ENCODE measurements at regions not wholly inside any gene's neighbourhood (a gene's known extent, or its start where the extent isn't known, plus 50 kb on each side); places are given as distances from the start of the nearest gene placed in this dataset.

GRCh38 chr2:113807721-113808120 lies 51.3 kb upstream of the SLC35F5 start:
- FAIRE-seq, result no peak
- WGBS (ENCODE audit: low lambda C conversion rate), result 80% methylated on average over 2 of the region's 2 CpGs
- H3K4me1 ChIP-seq (ENCODE audit: insufficient read depth, low read length), result peaks cover 13% of the 10 kb centered on the region

More at GRCh38 chr2:113807721-113808120, 51.3 kb upstream of the SLC35F5 start:
- DNase-seq (ENCODE audit: low spot score), result no peak
- Histone ChIP-seq H3K4me2 (ENCODE audit: low read depth, low read length) (no peak overlapping the region), H3K27me3 (ENCODE audit: control insufficient read depth in 1 of 2, insufficient read depth in 2 of 2, low read length in 2 of 2) (peaks cover 0 to 7% of the 10 kb centered on the region in 2 experiments; a peak in 1 of 5 replicates), H3K4me3 (replicated peaks in 1 of 3; ENCODE audit: insufficient read depth in 1 of 3, low read depth in 2 of 3, low read length in 3 of 3) (no peak overlapping the region), H3K36me3 (replicated peaks in 1 of 2; ENCODE audit: control insufficient read depth in 1 of 2, insufficient read depth in 2 of 2, low read length in 2 of 2) (no peaks in the 10 kb centered on the region), H3K27ac (ENCODE audit: extremely low read length, insufficient read depth, low read length) (no peak overlapping the region), H3K9ac (ENCODE audit: insufficient read depth, low read depth, low read length) (no peak overlapping the region), H4K20me1 (ENCODE audit: insufficient read depth, low read length) (no peaks in the 10 kb centered on the region), H3K9me3 (ENCODE audit: low read length) (no peaks in the 10 kb centered on the region), H3K79me2 (ENCODE audit: insufficient read depth, low read length) (no peaks in the 10 kb centered on the region), H2AFZ (ENCODE audit: low read length) (no peak overlapping the region)
- no peak for TF ChIP-seq JUN (CRISPR knock-in tag; IDR thresholded peaks at IDR 0.05)
- TF ChIP-seq, protein P1, sequence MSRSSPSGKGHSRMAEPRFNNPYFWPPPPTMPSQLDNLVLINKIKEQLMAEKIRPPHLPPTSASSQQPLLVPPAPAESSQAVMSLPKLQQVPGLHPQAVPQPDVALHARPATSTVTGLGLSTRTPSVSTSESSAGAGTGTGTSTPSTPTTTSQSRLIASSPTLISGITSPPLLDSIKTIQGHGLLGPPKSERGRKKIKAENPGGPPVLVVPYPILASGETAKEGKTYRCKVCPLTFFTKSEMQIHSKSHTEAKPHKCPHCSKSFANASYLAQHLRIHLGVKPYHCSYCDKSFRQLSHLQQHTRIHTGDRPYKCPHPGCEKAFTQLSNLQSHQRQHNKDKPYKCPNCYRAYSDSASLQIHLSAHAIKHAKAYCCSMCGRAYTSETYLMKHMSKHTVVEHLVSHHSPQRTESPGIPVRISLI (CRISPR knock-in tag; IDR thresholded peaks at IDR 0.05; ENCODE audit: borderline replicate concordance), result no peak
- no peak for TF ChIP-seq CENPX (CRISPR knock-in tag; IDR thresholded peaks at IDR 0.05)
- TF ChIP-seq EEA1 (CRISPR knock-in tag; IDR thresholded peaks at IDR 0.05; ENCODE audit: borderline replicate concordance), result no peak
- TF ChIP-seq KAT7 (CRISPR knock-in tag; IDR thresholded peaks at IDR 0.05; ENCODE audit: borderline replicate concordance), result no peak
- no peak for TF ChIP-seq TSC22D2 (CRISPR knock-in tag; IDR thresholded peaks at IDR 0.05; ENCODE audit: borderline replicate concordance)
- TF ChIP-seq ZBED4 (CRISPR knock-in tag; IDR thresholded peaks at IDR 0.05; ENCODE audit: borderline replicate concordance), result no peak
- no peak for TF ChIP-seq AGO2 (optimal IDR thresholded peaks at IDR 0.05; ENCODE audit: low read depth, low read length)
- TF ChIP-seq, protein P2, sequence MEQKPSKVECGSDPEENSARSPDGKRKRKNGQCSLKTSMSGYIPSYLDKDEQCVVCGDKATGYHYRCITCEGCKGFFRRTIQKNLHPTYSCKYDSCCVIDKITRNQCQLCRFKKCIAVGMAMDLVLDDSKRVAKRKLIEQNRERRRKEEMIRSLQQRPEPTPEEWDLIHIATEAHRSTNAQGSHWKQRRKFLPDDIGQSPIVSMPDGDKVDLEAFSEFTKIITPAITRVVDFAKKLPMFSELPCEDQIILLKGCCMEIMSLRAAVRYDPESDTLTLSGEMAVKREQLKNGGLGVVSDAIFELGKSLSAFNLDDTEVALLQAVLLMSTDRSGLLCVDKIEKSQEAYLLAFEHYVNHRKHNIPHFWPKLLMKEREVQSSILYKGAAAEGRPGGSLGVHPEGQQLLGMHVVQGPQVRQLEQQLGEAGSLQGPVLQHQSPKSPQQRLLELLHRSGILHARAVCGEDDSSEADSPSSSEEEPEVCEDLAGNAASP (CRISPR knock-in tag; IDR thresholded peaks at IDR 0.05; ENCODE audit: borderline replicate concordance), result no peak
- TF ChIP-seq, protein P3, sequence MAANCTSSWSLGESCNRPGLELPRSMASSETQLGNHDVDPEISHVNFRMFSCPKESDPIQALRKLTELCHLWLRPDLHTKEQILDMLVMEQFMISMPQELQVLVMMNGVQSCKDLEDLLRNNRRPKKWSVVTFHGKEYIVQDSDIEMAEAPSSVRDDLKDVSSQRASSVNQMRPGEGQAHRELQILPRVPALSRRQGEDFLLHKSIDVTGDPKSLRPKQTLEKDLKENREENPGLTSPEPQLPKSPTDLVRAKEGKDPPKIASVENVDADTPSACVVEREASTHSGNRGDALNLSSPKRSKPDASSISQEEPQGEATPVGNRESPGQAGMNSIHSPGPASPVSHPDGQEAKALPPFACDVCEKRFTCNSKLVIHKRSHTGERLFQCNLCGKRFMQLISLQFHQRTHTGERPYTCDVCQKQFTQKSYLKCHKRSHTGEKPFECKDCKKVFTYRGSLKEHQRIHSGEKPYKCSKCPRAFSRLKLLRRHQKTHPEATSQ (CRISPR knock-in tag; IDR thresholded peaks at IDR 0.05; ENCODE audit: borderline replicate concordance), result no peak
- ChIA-PET CTCF (ENCODE audit: low intra/inter-chr PET ratio, low total read pairs) (no interaction called here), POLR2A (no interaction called here)
- in situ Hi-C loops (cut with HindIII; ENCODE audit: extremely low pct_ligation_motif_present, low pct_unique_long_range_greater_than_20kb) (no loop called here), intact Hi-C loops (cut with micrococcal nuclease; ENCODE audit: unreplicated experiment) (no loop called here)
- no peak for ATAC-seq
- BruUV-seq (replicated peaks), result no TSS peak
